CD4-positive, CD25-positive, alpha-beta regulatory T cell (primary cell): ENCODE measurements at regions not wholly inside any gene's neighbourhood (a gene's known extent, or its start where the extent isn't known, plus 50 kb on each side); places are given as distances from the start of the nearest gene placed in this dataset.

Source experiments
- ATAC-seq, 2 donors: fragments of 150-1000 bp; cut with Tn5 transposase; one replicate each; pipeline ENCODE4 v1.10.0; 2021; ENCODE audit warnings: low read depth in 2 of 2, moderate number of reproducible peaks in 2 of 2, moderate library complexity in 1 of 2
- DNase-seq, 3 donors: peaks; one replicate each; pipeline versions ENCODE4 v3.0.0 to v3.0.0-alpha.2; 2012 to 2022; ENCODE audit warnings: mixed read lengths in 1 of 3
- H3K27ac ChIP-seq: one replicate; pipeline ENCODE4 v1.7.0; 2013; ENCODE audit warnings: mild to moderate bottlenecking, low read length; ENCODE audit not compliant: insufficient read depth, poor library complexity, severe bottlenecking
- H3K27me3 ChIP-seq: one replicate; pipeline ENCODE4 v1.7.0; 2013; ENCODE audit warnings: low read length; ENCODE audit not compliant: control insufficient read depth, insufficient read depth
- H3K36me3 ChIP-seq: one replicate; pipeline ENCODE4 v1.7.0; 2013; ENCODE audit warnings: mild to moderate bottlenecking, low read length, moderate library complexity; ENCODE audit not compliant: control insufficient read depth, insufficient read depth
- H3K4me1 ChIP-seq: 2 replicates; pipeline ENCODE4 v1.7.0; 2013; ENCODE audit warnings: mild to moderate bottlenecking, low read length; ENCODE audit not compliant: insufficient read depth, control insufficient read depth, poor library complexity, severe bottlenecking
- H3K4me3 ChIP-seq: one replicate; pipeline ENCODE4 v1.7.0; 2013; ENCODE audit warnings: low read depth, mild to moderate bottlenecking, low read length, moderate library complexity
- H3K9me3 ChIP-seq, 2 experiments: 1 replicate in 1 of 2; 2 replicates in 1 of 2; pipeline ENCODE4 v1.7.0; 2013; ENCODE audit warnings: low read length in 2 of 2, mild to moderate bottlenecking in 1 of 2, moderate library complexity in 1 of 2; ENCODE audit not compliant: control insufficient read depth in 2 of 2
- H3K27ac Mint-ChIP-seq, 3 donors: one replicate each; pipeline ENCODE4 v1.8.0; 2020 to 2022; ENCODE audit warnings: mild to moderate bottlenecking in 3 of 3, mixed read lengths in 3 of 3, moderate library complexity in 2 of 3
- H3K27me3 Mint-ChIP-seq: one replicate; pipeline ENCODE4 v1.8.0; 2022; ENCODE audit warnings: mild to moderate bottlenecking, mixed read lengths
- H3K36me3 Mint-ChIP-seq: one replicate; pipeline ENCODE4 v1.8.0; 2020; ENCODE audit warnings: mixed read lengths
- H3K4me1 Mint-ChIP-seq, 4 donors: one replicate each; pipeline ENCODE4 v1.8.0; 2020 to 2022; ENCODE audit warnings: mixed read lengths in 4 of 4, mild to moderate bottlenecking in 1 of 4
- H3K4me3 Mint-ChIP-seq, 4 donors: one replicate each; pipeline ENCODE4 v1.8.0; 2020 to 2022; ENCODE audit warnings: mild to moderate bottlenecking in 4 of 4, mixed read lengths in 4 of 4, moderate library complexity in 3 of 4
- H3K9me3 Mint-ChIP-seq, 7 donors: one replicate each; pipeline ENCODE4 v1.8.0; 2020 to 2022; ENCODE audit warnings: mixed read lengths in 7 of 7, mild to moderate bottlenecking in 3 of 7, moderate library complexity in 2 of 7

GRCh38 chr2:215654148-215654819 lies 218.4 kb upstream of the FN1 start:
- no peak overlapping the region for H3K4me3 ChIP-seq
- ATAC-seq, result no peak
- Mint-ChIP-seq H3K4me3 (no peak overlapping the region), H3K27ac (no peak overlapping the region), H3K36me3 (no peaks in the 10 kb centered on the region), H3K9me3 (peaks cover 0 to 4% (median 0%) of the 10 kb centered on the region in 7 donors), H3K27me3 (no peaks in the 10 kb centered on the region), H3K4me1 (no peaks in the 10 kb centered on the region)
- no peaks in the 10 kb centered on the region for H3K4me1 ChIP-seq
- DNase-seq, result no peak
- H3K27ac ChIP-seq, result no peak overlapping the region
- no peaks in the 10 kb centered on the region for H3K9me3 ChIP-seq
- no peaks in the 10 kb centered on the region for H3K27me3 ChIP-seq
- H3K36me3 ChIP-seq, result no peaks in the 10 kb centered on the region

- no peaks in the 10 kb centered on the region for H3K9me3 ChIP-seq
- no peaks in the 10 kb centered on the region for H3K27me3 ChIP-seq
- H3K36me3 ChIP-seq, result no peaks in the 10 kb centered on the region
- H3K27ac Mint-ChIP-seq, result no peak overlapping the region
- DNase-seq (no peak), ATAC-seq (no peak)
- no peak overlapping the region for H3K4me3 ChIP-seq
- no peaks in the 10 kb centered on the region for H3K4me1 Mint-ChIP-seq
- no peaks in the 10 kb centered on the region for H3K4me1 ChIP-seq
- H3K4me3 Mint-ChIP-seq, result no peak overlapping the region
- H3K27ac ChIP-seq, result no peak overlapping the region
- no peaks in the 10 kb centered on the region for H3K27me3 Mint-ChIP-seq
- H3K9me3 Mint-ChIP-seq, result peaks cover 0 to 4% (median 0%) of the 10 kb centered on the region in 7 donors
- H3K36me3 Mint-ChIP-seq, result no peaks in the 10 kb centered on the region
Measured at GRCh38 chr2:215653344-215654030, 217.6 kb upstream of the FN1 start.

DNA sequence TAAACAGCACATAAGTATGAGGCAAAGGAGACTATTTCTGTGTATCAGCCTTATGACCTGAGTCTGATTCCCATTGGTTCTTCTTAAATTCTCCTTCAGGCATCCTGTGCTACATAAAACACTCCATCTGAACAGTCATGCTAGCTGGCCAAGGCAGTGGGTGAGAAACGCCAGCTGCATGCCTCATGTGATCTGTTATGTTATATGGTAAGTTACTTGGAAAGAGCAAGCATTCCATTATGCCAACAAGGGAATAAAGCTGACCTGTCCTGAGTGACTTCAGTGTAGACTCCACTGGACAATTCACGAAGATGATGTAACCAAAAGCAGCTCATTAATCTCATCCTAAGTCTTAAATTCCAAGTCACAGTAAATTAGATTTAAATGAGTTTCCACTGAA lies 216.5 kb upstream of the FN1 start:
- peaks cover 0 to 4% (median 0%) of the 10 kb centered on the region in 7 donors for H3K9me3 Mint-ChIP-seq
- H3K4me1 Mint-ChIP-seq, result no peaks in the 10 kb centered on the region
- no peak for ATAC-seq

DNA sequence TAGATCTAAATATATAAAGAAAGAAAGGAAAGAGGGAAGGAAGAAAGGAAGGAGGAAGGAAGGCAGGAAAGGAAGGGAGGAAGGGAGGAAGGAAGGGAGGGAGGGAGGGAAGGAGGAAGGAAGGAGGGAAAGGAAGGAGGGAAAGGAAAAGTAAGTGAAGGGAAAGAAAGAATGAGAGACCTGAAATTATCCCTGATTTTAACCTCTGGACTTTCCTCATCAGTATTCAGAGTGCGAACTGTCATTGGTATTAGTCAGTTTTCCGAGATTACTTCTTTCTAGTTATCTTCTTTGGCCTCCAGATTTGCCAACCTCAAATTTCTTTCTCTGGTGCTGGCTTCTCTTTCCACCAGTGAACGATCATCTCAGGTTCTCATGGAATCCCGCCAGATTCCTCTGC lies 215.5 kb upstream of the FN1 start:
- Histone ChIP-seq H3K27ac (no peak overlapping the region), H3K9me3 (no peaks in the 10 kb centered on the region), H3K4me1 (no peaks in the 10 kb centered on the region), H3K36me3 (no peaks in the 10 kb centered on the region), H3K27me3 (no peaks in the 10 kb centered on the region), H3K4me3 (no peak overlapping the region)
- H3K4me1 Mint-ChIP-seq, result no peaks in the 10 kb centered on the region
- no peaks in the 10 kb centered on the region for H3K36me3 Mint-ChIP-seq
- peaks cover 0 to 4% (median 0%) of the 10 kb centered on the region in 7 donors for H3K9me3 Mint-ChIP-seq
- no peak overlapping the region for H3K27ac Mint-ChIP-seq
- ATAC-seq, result no peak
- no peak for DNase-seq
- H3K4me3 Mint-ChIP-seq, result no peak overlapping the region
- H3K27me3 Mint-ChIP-seq, result peaks cover 4% of the 10 kb centered on the region

More for the DNA sequence above, 216.5 kb upstream of the FN1 start:
- Histone ChIP-seq H3K9me3 (no peaks in the 10 kb centered on the region), H3K27ac (no peak overlapping the region), H3K4me1 (no peaks in the 10 kb centered on the region), H3K4me3 (no peak overlapping the region), H3K36me3 (no peaks in the 10 kb centered on the region), H3K27me3 (no peaks in the 10 kb centered on the region)
- Mint-ChIP-seq H3K27me3 (no peaks in the 10 kb centered on the region), H3K36me3 (no peaks in the 10 kb centered on the region), H3K27ac (no peak overlapping the region), H3K4me3 (no peak overlapping the region)
- DNase-seq, result no peak

DNA sequence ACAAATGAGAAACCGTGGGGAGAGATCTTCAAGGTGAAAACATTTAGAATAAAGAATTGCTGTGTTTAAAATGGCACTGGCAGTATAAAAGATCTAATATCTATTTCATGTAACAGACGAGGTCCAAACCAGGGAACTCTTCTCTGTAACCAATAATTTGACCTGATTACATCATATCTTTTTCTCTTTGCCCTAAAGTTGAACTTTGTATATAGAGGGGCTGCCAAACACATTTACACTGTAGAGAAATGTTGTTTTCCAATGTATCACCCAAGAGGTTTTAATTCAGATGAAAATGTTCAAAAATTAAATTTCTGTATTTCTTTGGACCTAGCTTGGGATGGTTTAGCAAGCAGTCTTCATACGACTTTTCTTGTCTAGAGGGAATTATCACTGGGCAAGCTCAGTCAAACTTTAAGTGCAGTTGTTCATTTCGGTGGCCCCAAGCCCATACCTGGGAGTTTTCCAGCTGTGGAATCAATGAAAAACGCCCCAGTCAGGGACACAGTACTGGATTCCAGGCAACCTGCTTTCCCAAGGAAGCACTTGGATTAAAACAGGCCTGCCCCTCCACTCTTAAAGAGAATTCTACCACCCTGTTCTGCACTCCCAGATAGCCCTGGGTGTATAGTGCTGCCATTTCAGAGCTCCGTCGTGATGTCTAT lies 208.5 kb upstream of the FN1 start:
- H3K36me3 ChIP-seq, result no peaks in the 10 kb centered on the region
- H3K9me3 Mint-ChIP-seq, result peaks cover 0 to 5% (median 2%) of the 10 kb centered on the region in 7 donors
- no peak overlapping the region for H3K27ac Mint-ChIP-seq
- no peaks in the 10 kb centered on the region for H3K4me1 Mint-ChIP-seq
- H3K4me3 ChIP-seq, result no peak overlapping the region
- no peaks in the 10 kb centered on the region for H3K36me3 Mint-ChIP-seq
- no peaks in the 10 kb centered on the region for H3K4me1 ChIP-seq
- no peaks in the 10 kb centered on the region for H3K9me3 ChIP-seq
- ATAC-seq (no peak), DNase-seq (no peak)
- H3K27me3 Mint-ChIP-seq, result peaks cover 4% of the 10 kb centered on the region
- no peak overlapping the region for H3K4me3 Mint-ChIP-seq
- no peak overlapping the region for H3K27ac ChIP-seq
- H3K27me3 ChIP-seq, result no peaks in the 10 kb centered on the region

DNA sequence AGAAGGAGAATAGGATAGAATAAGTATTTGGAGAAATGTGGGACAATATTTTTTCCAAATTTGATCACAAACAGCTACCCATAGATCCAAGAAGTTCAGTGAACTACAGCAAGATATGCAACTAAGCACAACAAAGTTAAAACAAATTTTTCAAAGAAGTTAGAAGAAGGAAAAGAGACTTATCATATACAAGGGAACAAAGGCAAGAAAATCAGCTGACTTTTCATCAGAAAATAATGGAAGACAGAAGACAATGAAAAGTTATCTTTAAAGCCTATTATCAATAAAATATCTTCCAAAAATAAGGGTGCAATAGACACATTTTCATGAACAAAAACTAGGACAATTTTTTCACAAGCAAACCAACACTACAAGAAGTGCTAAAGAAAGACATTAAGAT lies 202.8 kb upstream of the FN1 start:
- no peak overlapping the region for H3K27ac ChIP-seq
- H3K4me3 Mint-ChIP-seq, result no peak overlapping the region
- H3K27ac Mint-ChIP-seq, result no peak overlapping the region
- H3K4me1 Mint-ChIP-seq, result no peaks in the 10 kb centered on the region
- no peaks in the 10 kb centered on the region for H3K36me3 ChIP-seq
- no peaks in the 10 kb centered on the region for H3K27me3 Mint-ChIP-seq
- H3K27me3 ChIP-seq, result no peaks in the 10 kb centered on the region
- H3K9me3 ChIP-seq, result peaks cover 0 to 2% of the 10 kb centered on the region in 2 experiments
- DNase-seq, result no peak
- no peak overlapping the region for H3K4me3 ChIP-seq
- H3K4me1 ChIP-seq, result no peaks in the 10 kb centered on the region
- no peak for ATAC-seq
- H3K9me3 Mint-ChIP-seq, result peaks cover 0 to 16% (median 9%) of the 10 kb centered on the region in 7 donors
- no peaks in the 10 kb centered on the region for H3K36me3 Mint-ChIP-seq

- no peak overlapping the region for H3K27ac Mint-ChIP-seq
- Histone ChIP-seq H3K9me3 (peaks cover 0 to 5% of the 10 kb centered on the region in 2 experiments), H3K27me3 (no peaks in the 10 kb centered on the region), H3K4me3 (no peak overlapping the region), H3K36me3 (no peaks in the 10 kb centered on the region), H3K27ac (no peak overlapping the region), H3K4me1 (no peaks in the 10 kb centered on the region)
- H3K36me3 Mint-ChIP-seq, result no peaks in the 10 kb centered on the region
- H3K4me3 Mint-ChIP-seq, result no peak overlapping the region
- no peaks in the 10 kb centered on the region for H3K27me3 Mint-ChIP-seq
- DNase-seq (no peak), ATAC-seq (no peak)
- H3K4me1 Mint-ChIP-seq, result no peaks in the 10 kb centered on the region
- H3K9me3 Mint-ChIP-seq, result peaks cover 0 to 23% (median 11%) of the 10 kb centered on the region in 7 donors
Measured at GRCh38 chr2:215637651-215638050, 201.8 kb upstream of the FN1 start.
